ENCODE measurements at regions not wholly inside any gene's neighbourhood (a gene's known extent, or its start where the extent isn't known, plus 50 kb on each side); places are given as distances from the start of the nearest gene placed in this dataset.

DNA sequence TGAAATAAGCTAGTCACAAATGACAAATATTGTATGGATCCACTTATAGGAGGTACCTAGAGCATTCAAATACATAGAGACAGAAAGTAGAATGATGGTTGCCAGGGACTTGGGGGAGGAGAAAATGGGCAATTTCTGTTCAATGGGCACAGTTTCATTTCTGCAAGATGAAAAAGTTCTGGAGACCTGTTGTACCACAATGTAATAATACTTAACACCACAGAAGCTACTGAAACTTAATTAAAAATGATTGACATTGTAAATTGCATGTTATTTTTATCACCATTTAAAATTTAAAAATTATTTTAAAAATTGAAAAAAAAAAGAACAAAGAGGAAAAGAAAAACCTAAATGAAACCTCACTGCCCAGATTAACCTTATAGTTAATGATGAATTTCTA lies 67.4 kb downstream of the NHLRC1 start:
- no peak overlapping the region for H3K9ac ChIP-seq (ENCODE audit: extremely low read depth, low read length, poor library complexity, severe bottlenecking)
- no peak overlapping the region for H3K4me3 ChIP-seq (ENCODE audit: low read length)
- H3K27ac ChIP-seq (ENCODE audit: low read depth, low read length), result no peak overlapping the region
- H3K27me3 Mint-ChIP-seq (ENCODE audit: insufficient read depth), result peaks cover 13% of the 10 kb centered on the region
- H3K27ac Mint-ChIP-seq, result no peak overlapping the region
- no peaks in the 10 kb centered on the region for H3K9me3 Mint-ChIP-seq
- no peak for DNase-seq
- peaks cover 20% of the 10 kb centered on the region for H3K27me3 ChIP-seq (ENCODE audit: control insufficient read depth, insufficient read depth, low read length, poor library complexity, severe bottlenecking)
- H3K4me1 Mint-ChIP-seq, result peaks cover 10% of the 10 kb centered on the region
- H3K36me3 Mint-ChIP-seq (ENCODE audit: low read depth), result no peaks in the 10 kb centered on the region
- no peaks in the 10 kb centered on the region for H3K9me3 ChIP-seq (ENCODE audit: control insufficient read depth, low read length)
- no peaks in the 10 kb centered on the region for H3K36me3 ChIP-seq (ENCODE audit: control insufficient read depth, insufficient read depth, low read length)
- no peak overlapping the region for H3K4me3 Mint-ChIP-seq
- TF ChIP-seq, protein P1, sequence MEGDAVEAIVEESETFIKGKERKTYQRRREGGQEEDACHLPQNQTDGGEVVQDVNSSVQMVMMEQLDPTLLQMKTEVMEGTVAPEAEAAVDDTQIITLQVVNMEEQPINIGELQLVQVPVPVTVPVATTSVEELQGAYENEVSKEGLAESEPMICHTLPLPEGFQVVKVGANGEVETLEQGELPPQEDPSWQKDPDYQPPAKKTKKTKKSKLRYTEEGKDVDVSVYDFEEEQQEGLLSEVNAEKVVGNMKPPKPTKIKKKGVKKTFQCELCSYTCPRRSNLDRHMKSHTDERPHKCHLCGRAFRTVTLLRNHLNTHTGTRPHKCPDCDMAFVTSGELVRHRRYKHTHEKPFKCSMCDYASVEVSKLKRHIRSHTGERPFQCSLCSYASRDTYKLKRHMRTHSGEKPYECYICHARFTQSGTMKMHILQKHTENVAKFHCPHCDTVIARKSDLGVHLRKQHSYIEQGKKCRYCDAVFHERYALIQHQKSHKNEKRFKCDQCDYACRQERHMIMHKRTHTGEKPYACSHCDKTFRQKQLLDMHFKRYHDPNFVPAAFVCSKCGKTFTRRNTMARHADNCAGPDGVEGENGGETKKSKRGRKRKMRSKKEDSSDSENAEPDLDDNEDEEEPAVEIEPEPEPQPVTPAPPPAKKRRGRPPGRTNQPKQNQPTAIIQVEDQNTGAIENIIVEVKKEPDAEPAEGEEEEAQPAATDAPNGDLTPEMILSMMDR (conservative IDR thresholded peaks at IDR 0.05), result no peak
- no peaks in the 10 kb centered on the region for H3K4me1 ChIP-seq (ENCODE audit: control insufficient read depth, insufficient read depth, low read length)

DNA sequence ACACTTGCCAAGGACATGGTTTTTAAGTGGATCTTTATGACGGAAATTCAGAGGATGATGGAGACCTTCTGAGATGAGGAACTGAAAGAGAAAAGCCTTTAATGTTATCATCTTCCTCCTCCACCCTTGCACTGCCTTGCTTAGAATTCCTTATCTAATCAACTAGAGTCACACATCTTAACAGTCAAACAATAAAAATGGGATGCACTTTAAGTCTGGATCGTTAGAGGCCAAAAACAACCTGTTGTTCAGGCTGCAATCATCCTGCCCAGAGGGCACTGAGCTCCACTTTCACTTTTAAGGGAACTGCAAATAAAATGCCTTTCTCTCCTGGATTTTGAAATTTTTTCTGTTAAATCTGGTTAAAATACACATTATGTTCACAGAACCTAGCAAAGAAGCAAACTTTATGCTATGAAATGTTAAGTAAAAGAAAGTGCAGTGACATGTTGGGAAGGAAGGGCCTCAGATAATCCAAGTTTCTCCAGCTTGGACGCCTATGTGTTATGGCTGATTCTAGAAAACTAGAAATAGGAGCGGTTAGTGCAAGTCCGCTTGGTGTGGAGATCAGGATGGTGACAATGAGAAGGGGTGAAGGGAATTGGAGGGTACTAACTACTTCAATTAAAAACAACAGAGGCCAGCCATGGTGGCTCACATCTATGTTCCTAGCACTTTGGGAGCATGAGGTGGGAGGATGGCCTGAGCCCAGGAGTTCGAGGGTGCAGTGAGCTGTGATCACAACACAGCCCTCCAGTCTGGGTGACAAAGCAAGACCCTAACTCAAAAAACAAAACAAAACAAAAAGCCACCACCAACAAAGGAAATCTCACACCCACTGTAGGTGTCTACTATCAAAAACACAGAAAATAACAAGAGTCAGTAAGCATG lies 66.4 kb upstream of the KIF13A start:
- Histone ChIP-seq H3K27ac (ENCODE audit: low read depth, low read length) (no peak overlapping the region), H3K27me3 (ENCODE audit: control insufficient read depth, insufficient read depth, low read length, poor library complexity, severe bottlenecking) (peaks cover 20% of the 10 kb centered on the region), H3K9ac (ENCODE audit: extremely low read depth, low read length, poor library complexity, severe bottlenecking) (no peak overlapping the region), H3K4me1 (ENCODE audit: control insufficient read depth, insufficient read depth, low read length) (no peaks in the 10 kb centered on the region), H3K36me3 (ENCODE audit: control insufficient read depth, insufficient read depth, low read length) (no peaks in the 10 kb centered on the region), H3K4me3 (ENCODE audit: low read length) (no peak overlapping the region), H3K9me3 (ENCODE audit: control insufficient read depth, low read length) (no peaks in the 10 kb centered on the region)
- TF ChIP-seq, protein P1 (conservative IDR thresholded peaks at IDR 0.05), result no peak
- DNase-seq, result no peak
- Mint-ChIP-seq H3K36me3 (ENCODE audit: low read depth) (no peaks in the 10 kb centered on the region), H3K4me3 (no peak overlapping the region), H3K4me1 (peaks cover 10% of the 10 kb centered on the region), H3K27me3 (ENCODE audit: insufficient read depth) (peaks cover 13% of the 10 kb centered on the region), H3K27ac (no peak overlapping the region), H3K9me3 (no peaks in the 10 kb centered on the region)
- WGBS, 2 experiments (ENCODE audit: insufficient coverage in 1 of 2, insufficient read length in 1 of 2), result 80 to 91% methylated on average over 4 to 6 of the region's 6 CpGs

DNA sequence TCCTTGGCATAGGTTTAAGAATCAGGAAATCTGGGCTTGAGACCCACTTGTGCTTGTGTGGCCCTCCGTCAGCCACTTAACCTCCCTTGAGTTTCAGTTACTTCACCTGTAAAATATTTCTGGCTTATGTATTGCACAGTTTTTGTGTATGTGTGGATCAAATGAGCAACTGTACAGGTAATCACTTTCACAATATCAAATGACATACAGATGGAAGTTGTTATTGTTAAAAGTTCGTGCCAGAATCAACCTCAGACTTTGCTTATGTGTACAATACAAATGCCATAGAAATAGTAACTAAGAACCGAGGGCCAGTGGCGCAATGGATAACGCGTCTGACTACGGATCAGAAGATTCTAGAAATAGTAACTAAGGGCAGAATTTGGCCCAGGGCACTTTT lies 65.6 kb upstream of the KIF13A start:
- 90% methylated on average over 1 to 7 of the region's 7 CpGs for WGBS, 2 experiments (ENCODE audit: insufficient coverage in 1 of 2, insufficient read length in 1 of 2)
- TF ChIP-seq, protein P1 (conservative IDR thresholded peaks at IDR 0.05), result no peak
- no peaks in the 10 kb centered on the region for H3K36me3 Mint-ChIP-seq (ENCODE audit: low read depth)
- no peak overlapping the region for H3K9ac ChIP-seq (ENCODE audit: extremely low read depth, low read length, poor library complexity, severe bottlenecking)
- H3K36me3 ChIP-seq (ENCODE audit: control insufficient read depth, insufficient read depth, low read length), result no peaks in the 10 kb centered on the region
- DNase-seq, result no peak
- H3K27ac ChIP-seq (ENCODE audit: low read depth, low read length), result no peak overlapping the region
- H3K4me1 Mint-ChIP-seq, result peaks cover 10% of the 10 kb centered on the region
- H3K27me3 ChIP-seq (ENCODE audit: control insufficient read depth, insufficient read depth, low read length, poor library complexity, severe bottlenecking), result peaks cover 20% of the 10 kb centered on the region
- peaks cover 13% of the 10 kb centered on the region for H3K27me3 Mint-ChIP-seq (ENCODE audit: insufficient read depth)
- H3K9me3 Mint-ChIP-seq, result no peaks in the 10 kb centered on the region
- H3K9me3 ChIP-seq (ENCODE audit: control insufficient read depth, low read length), result no peaks in the 10 kb centered on the region
- no peak overlapping the region for H3K4me3 ChIP-seq (ENCODE audit: low read length)
- H3K4me1 ChIP-seq (ENCODE audit: control insufficient read depth, insufficient read depth, low read length), result no peaks in the 10 kb centered on the region
- no peak overlapping the region for H3K4me3 Mint-ChIP-seq
- H3K27ac Mint-ChIP-seq, result no peak overlapping the region

All from endodermal cell (in vitro differentiated cells).